Ovary (tissue), 3 donors: ENCODE measurements at regions not wholly inside any gene's neighbourhood (a gene's known extent, or its start where the extent isn't known, plus 50 kb on each side); places are given as distances from the start of the nearest gene placed in this dataset.

Experiments
- CTCF ChIP-seq, 3 donors: fragments of 450-650 bp in 2 of 3; fragments of 200-600 bp in 1 of 3; IDR thresholded peaks; one replicate each; pipeline versions ENCODE4 v1.5.1 to v1.8.0; 2016 to 2022; ENCODE audit warnings: antibody characterized with exemption in 3 of 3, mild to moderate bottlenecking in 1 of 3
- EP300 ChIP-seq: sonication (generic); formaldehyde crosslinking; IDR thresholded peaks from one replicate; pipeline ENCODE4 v1.6.1; 2017; ENCODE audit warnings: antibody characterized with exemption
- donor health status: DM: no; HTN: no; CAD: no.

GRCh38 chr14:28264306-28264705, 502.3 kb upstream of the FOXG1 start:
- TF ChIP-seq EP300 (no peak), CTCF (IDR thresholded peaks at IDR 0.05) (no peak)
